Cardiac muscle cell (in vitro differentiated cells and primary cell): ENCODE measurements at regions not wholly inside any gene's neighbourhood (a gene's known extent, or its start where the extent isn't known, plus 50 kb on each side); places are given as distances from the start of the nearest gene placed in this dataset.
A peak's percentile ranks its signal among the peaks of the same experiment; 100 is the strongest.

ENCODE experiments used
- DNase-seq, 2 donors: peaks; one replicate each; pipeline versions ENCODE4 v3.0.0 to v3.0.0-alpha.2; 2010 to 2017; ENCODE audit warnings: low read depth in 1 of 2, low spot score in 1 of 2
- H3K27ac ChIP-seq: fragments of 200-600 bp; sonication (generic); 2 replicates; pipeline ENCODE4 v1.5.1; 2016
- H3K27me3 ChIP-seq: fragments of 200-600 bp; sonication (generic); 2 replicates; pipeline ENCODE4 v1.6.0; 2016; ENCODE audit warnings: control low read depth
- H3K36me3 ChIP-seq: fragments of 200-600 bp; sonication (generic); 2 replicates; pipeline ENCODE4 v1.5.1; 2016; ENCODE audit warnings: control low read depth
- H3K4me1 ChIP-seq: fragments of 200-600 bp; sonication (generic); 2 replicates; pipeline ENCODE4 v1.8.1; 2017; ENCODE audit warnings: low read depth, mild to moderate bottlenecking, mixed run types
- H3K4me3 ChIP-seq: fragments of 200-600 bp; sonication (generic); 2 replicates; pipeline ENCODE4 v1.5.1; 2016; ENCODE audit warnings: mild to moderate bottlenecking
- H3K9me3 ChIP-seq: fragments of 200-600 bp; sonication (generic); 2 replicates; pipeline ENCODE4 v1.5.1; 2017; ENCODE audit warnings: low read depth, mild to moderate bottlenecking, control low read depth
- TF ChIP-seq, protein P1 (sequence below): IDR thresholded peaks from 2 replicates; pipeline ENCODE4 v1.5.1; 2012; ENCODE audit warnings: low read depth, mild to moderate bottlenecking, low read length

DNA sequence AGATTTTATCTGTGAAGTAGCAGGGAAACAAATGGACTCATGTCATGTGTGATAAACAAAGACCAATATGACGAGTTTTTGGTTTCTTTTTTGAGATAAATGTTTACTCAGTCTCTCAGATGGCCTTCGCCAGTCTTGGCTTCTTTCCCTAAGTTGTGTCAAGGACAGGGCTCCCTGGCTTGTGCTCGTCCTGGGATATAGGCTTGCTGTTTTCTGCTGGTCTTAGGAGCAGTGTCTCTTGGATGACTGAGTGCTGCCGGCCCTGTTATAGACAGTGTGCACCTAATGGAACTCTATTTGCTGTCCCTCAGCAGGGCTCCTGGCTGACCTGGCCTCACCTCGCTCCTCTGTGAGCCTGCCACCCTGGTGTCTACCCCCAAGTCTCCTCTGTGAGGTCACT lies 324.1 kb upstream of the SYNCRIP start:
- H3K36me3 ChIP-seq, result no peaks in the 10 kb centered on the region
- TF ChIP-seq, protein P1, sequence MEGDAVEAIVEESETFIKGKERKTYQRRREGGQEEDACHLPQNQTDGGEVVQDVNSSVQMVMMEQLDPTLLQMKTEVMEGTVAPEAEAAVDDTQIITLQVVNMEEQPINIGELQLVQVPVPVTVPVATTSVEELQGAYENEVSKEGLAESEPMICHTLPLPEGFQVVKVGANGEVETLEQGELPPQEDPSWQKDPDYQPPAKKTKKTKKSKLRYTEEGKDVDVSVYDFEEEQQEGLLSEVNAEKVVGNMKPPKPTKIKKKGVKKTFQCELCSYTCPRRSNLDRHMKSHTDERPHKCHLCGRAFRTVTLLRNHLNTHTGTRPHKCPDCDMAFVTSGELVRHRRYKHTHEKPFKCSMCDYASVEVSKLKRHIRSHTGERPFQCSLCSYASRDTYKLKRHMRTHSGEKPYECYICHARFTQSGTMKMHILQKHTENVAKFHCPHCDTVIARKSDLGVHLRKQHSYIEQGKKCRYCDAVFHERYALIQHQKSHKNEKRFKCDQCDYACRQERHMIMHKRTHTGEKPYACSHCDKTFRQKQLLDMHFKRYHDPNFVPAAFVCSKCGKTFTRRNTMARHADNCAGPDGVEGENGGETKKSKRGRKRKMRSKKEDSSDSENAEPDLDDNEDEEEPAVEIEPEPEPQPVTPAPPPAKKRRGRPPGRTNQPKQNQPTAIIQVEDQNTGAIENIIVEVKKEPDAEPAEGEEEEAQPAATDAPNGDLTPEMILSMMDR, result no peak

DNA sequence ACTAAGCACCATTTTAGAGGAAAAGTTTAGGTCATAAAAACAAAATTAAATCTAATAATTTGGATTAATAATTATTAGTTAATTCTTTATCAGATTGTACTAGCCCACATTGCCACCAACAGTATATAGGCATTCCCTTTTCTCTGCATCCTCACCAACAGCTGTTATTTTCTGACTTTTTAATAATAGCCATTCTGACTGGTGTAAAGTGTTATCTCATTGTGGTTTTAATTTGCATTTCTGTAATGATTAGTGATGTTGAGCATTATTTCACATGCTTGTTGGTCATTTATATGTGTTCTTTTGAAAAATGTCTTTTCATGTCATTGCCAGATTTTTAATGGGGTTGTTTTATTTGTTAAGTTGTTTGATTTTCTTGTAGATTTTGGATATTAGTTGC lies 319.1 kb upstream of the SYNCRIP start:
- TF ChIP-seq, protein P1, result no peak
- H3K4me1 ChIP-seq, result no peaks in the 10 kb centered on the region
- no peaks in the 10 kb centered on the region for H3K9me3 ChIP-seq
- DNase-seq, result no peak
- H3K4me3 ChIP-seq, result no peak overlapping the region
- H3K27me3 ChIP-seq, result no peaks in the 10 kb centered on the region
- no peaks in the 10 kb centered on the region for H3K36me3 ChIP-seq
- no peak overlapping the region for H3K27ac ChIP-seq

More for the DNA sequence above, 324.1 kb upstream of the SYNCRIP start:
- Histone ChIP-seq H3K27ac (no peak overlapping the region), H3K9me3 (no peaks in the 10 kb centered on the region), H3K27me3 (no peaks in the 10 kb centered on the region), H3K4me1 (no peaks in the 10 kb centered on the region), H3K4me3 (no peak overlapping the region)
- DNase-seq, result no peak

DNA sequence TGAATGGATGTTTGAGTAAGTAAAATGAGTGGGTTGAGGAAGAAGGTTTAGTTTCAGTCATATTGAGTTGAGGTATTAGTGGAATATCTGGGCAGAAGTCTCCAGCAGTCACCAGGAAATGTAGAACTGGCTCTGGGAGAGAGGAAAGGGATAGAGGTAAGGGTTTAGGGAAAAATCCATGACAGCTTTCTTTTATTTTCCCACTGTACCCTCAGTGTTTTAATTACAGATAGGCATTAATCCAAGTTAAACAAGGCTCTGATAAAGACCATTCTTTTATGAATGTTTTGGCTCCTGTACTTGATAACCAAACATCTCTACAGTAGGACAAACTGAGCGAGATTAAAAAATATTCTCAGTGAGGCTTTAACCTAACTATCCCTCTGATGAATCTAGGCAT lies 318.4 kb upstream of the SYNCRIP start:
- Histone ChIP-seq H3K4me3 (no peak overlapping the region), H3K4me1 (no peaks in the 10 kb centered on the region), H3K27me3 (no peaks in the 10 kb centered on the region), H3K36me3 (no peaks in the 10 kb centered on the region), H3K9me3 (no peaks in the 10 kb centered on the region), H3K27ac (no peak overlapping the region)
- no peak for DNase-seq
- TF ChIP-seq, protein P1, result no peak

DNA sequence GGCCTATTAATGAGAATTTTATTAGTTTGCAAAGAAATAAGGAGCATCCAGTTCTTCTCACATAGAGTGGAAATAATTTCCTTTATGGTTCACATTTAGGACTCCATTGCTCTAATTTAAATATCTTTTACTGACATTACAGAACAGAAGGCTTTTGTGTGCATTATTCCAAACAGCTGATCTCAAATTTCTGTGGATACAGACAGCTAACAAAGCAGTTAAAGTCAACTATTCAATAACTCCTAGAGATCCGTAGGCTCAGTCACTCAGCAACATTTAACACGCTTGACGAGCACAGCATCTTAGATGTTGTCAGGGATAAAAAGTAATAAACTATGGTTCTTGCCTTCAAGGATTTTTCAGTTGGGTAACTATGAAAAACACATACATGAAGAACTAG lies 305.8 kb upstream of the SYNCRIP start:
- Histone ChIP-seq H3K4me1 (no peaks in the 10 kb centered on the region), H3K27ac (no peak overlapping the region), H3K27me3 (no peaks in the 10 kb centered on the region), H3K36me3 (no peaks in the 10 kb centered on the region), H3K4me3 (no peak overlapping the region), H3K9me3 (no peaks in the 10 kb centered on the region)
- TF ChIP-seq, protein P1, result no peak
- no peak for DNase-seq

DNA sequence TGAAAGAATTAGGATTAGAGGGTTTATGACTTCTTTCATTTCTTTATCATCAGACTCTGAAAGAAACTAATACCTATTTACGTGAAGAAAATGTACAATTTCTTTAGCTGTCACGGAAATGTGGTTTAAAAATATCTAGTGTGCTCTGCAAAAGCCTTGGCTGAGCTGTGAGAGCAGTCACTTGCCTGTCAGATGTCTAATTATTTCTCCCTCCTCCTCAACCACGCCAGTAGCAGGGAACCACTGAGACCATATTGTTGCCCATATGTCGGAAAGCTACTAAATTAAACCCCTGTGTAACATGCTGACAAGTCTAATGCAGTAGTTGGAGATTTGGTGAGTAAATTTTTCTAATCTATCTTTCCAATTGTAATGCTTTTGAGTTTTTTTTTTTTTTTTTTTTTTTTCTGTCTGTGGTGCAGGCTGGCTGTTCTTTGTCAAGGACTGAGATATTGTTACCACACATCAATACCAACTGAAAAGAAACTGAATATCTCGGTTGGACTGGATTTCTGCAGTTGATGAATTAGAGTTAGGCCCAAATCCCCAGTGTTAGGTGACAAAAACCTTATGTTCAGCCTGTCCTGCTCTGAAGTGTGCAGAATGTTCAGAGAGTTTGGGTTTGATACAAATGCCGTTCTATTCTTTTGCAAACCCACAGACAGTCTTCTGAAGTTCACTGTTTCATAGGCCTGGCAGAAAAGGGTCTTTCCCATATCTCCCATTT lies 302.9 kb upstream of the SYNCRIP start:
- no peaks in the 10 kb centered on the region for H3K27me3 ChIP-seq
- no peak overlapping the region for H3K27ac ChIP-seq
- H3K4me1 ChIP-seq, result no peaks in the 10 kb centered on the region
- H3K36me3 ChIP-seq, result no peaks in the 10 kb centered on the region
- peak in 1 of 2 donors; percentile 2 for DNase-seq
- no peak overlapping the region for H3K4me3 ChIP-seq
- TF ChIP-seq, protein P1, result no peak
- no peaks in the 10 kb centered on the region for H3K9me3 ChIP-seq
